HG02678 (cell line): ENCODE measurements at regions not wholly inside any gene's neighbourhood (a gene's known extent, or its start where the extent isn't known, plus 50 kb on each side); places are given as distances from the start of the nearest gene placed in this dataset.
A peak's percentile ranks its signal among the peaks of the same experiment; 100 is the strongest.
"Not testable (repeated sequence)": the region's sequence is repeated elsewhere in the genome, so short reads cannot be mapped to it uniquely, and the experiment has no call there.

Experiments used
- ATAC-seq: cut with Tn5 transposase; IDR thresholded peaks from one replicate; pipeline ENCODE4 v1.9.1; 2021; ENCODE audit warnings: mild to moderate bottlenecking, moderate library complexity; ENCODE audit not compliant: unreplicated experiment

DNA sequence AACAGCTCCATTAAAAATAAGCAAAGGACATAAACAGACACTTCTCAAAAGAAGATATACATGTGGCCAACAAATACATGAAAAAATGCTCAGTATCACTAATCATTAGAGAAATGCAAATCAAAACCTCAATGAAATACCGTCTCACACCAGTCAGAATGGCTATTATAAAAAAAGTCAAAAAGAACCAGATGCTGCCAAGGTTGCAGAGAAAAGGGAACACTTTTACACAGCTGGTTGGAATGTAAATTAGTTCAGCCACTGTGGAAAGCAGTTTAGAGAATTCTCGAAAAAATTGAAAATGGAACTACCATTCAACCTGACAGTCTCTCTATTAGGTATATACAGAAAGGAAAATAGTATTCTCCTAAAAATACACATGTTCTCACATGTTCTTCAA, 102.4 kb upstream of the FIBIN start:
- ATAC-seq: no peak

DNA sequence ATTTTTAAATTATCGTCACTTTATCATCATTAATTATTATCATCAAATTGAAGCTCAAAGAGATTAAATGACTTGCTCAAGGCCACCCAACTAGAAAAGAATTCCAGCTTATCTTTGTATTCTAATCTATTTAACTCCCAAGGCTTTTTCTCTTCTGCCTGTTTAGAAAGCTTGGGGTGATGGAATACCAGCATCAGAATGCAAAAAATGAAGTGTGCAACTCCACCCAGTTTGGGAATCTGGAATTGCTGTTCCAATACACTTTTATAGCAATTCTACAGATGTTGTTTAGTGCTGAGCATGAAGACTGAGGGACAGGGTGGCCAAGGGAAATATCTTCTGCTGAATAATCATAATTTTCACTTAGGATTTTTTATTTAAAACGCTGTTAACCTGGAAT, 97.2 kb upstream of the FIBIN start:
- ATAC-seq: no peak

DNA sequence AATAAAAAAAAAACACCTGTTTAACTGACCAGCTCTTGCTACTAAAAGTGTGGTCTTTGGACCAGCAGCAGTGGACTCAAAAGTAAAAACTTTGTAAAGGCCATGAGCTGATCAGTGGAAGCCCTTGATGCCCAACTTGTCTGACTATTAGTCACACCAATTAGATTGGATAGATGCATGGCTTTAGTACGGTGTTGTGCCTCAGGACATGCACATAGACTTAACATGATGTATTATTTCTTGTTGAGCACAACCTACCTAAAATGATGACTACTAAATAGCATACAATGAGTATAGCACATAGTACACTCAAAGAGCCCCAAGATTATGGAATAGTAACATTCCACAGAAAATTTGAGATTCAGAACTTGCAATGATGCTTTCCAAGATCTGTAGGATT, 95.1 kb upstream of the FIBIN start:
- no peak for ATAC-seq

DNA sequence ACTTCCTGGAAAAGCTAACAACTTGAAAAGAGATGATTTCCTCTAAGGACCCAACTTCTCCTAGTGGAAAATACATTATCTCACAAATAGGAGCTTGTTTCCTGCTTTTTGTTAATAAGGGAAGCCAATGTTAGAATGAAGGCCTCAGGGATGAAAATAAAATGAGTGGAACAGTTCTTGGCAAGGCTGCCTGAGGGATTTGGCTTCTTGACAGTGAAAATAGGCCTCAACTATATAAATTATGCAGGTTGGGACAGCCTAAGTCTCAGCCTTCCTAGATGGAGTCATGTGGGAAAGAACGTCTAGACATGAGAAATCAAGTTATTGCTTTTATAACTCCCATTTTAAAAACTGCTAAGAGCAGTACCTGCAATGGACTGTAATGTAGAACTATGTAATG, 92.8 kb upstream of the FIBIN start:
- no peak for ATAC-seq

DNA sequence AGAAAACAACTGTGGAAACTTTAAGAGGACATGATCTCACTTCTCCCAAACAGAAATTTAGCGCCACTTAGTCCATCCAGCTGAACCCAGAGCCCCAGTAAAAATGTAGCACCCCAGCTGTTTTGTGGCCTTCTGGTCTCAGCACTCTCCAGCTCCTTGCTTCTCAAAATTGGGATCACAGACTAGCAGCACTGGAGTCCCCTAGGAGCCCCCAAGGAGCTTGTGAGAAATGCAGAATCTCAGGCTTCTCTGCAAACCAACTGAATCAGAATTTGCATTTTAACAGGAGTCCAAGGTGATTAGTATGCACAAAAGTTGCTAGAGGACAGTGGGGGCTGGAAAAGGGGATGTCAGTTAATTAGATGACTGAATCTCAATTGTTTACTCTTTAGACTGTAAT, 89.8 kb upstream of the FIBIN start:
- no peak for ATAC-seq

DNA sequence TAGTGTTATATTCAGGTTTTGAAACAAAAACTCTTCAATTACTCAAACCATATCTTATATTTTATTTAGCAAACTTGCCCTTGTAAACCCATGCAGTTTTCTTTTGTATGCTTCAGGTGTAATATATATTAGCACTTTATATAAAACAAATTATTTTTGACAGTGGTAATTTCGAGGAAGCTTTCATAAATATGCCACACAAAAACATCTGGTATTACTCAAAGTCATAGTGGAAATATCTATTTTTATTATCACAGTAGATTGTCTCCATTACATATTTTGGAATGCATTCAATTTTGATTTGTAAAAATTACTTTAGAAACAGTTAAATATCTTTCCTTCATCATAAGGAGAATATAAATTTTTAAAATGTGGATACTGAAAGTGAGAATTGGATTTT, 89.1 kb upstream of the FIBIN start:
- ATAC-seq: no peak

DNA sequence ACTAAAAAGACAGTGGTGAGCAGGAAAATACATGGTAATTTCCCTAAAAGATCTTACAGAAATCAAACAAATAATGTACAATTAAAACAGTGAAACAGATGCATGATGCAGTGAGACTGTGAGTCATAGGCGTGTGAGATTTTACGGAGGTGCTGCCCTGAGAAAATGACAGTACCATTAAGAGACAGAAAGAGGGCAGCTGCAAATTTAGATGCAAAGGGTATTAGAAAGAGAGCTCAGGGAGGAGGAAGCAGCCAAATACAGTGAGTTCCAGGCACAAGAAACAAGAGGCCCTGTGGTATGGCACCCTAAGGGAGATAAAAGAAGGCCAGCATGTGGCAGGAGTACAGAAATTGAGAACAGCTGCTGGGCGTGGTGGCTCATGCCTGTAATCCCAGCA, 88.5 kb upstream of the FIBIN start:
- ATAC-seq: no peak

DNA sequence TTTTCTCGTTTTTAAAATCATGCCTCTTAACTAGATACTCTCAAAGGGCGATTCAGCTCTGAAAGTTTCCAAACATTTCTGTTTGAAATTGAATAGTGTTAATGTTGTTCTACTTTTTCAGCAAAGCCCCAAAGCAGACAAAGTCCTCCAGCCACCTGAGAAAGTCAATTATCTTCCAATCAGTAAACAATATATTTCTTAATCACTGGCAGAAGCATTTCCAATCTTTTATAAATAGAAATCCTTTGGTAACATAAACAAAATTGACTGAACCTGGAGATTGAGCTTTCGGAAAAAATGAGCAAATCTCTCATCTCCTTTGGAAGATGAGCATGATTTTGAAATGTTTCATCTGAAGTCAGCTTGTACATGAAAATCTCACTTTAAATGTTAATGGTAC, 84.4 kb upstream of the FIBIN start:
- no peak for ATAC-seq

DNA sequence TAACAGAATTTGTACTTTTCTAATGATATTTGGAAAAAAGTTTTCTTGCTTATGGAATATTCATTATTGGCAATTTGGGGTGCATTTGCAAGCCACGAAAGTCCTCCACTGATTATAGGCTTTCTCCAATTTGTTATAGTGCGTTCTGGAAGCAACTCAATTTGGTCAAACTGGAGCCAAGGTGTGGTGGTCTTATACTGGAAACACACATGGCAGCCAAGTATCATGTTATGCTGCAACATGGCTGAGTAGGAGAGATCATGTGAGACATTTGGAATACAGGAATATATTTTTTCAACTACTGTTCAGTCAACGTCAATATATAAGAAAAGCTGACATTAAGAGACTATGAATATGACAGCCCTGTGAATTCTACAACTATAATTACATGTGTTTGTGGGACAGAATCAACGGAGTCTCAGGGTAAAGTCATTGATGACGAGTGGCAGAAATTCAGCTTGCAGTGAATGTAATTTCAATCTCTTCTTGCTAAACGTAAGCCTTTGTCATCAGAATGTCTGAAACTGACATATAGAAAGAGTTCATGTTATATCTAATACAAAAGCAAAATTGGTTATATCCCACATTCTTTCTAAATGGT, 83.8 kb upstream of the FIBIN start:
- no peak for ATAC-seq

DNA sequence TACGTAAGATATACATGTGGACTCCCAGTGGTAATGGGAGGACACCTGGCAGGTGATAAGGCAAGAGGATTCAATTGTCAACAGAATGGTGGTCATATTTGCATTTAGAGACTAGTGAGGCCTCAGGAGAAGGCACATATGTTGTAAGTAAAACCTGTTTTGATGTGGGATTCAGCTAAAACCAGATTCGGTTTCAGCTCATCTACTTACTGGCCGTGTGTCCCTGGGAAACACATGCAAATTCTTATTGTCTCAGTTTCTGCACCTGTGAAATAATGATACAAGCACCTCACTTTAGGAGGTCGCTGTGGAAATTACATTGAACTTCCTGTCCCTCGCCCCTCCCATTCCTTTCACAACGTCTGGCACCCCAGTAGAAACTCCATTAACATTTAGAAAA, 78.9 kb upstream of the FIBIN start:
- ATAC-seq: peak; percentile 87

DNA sequence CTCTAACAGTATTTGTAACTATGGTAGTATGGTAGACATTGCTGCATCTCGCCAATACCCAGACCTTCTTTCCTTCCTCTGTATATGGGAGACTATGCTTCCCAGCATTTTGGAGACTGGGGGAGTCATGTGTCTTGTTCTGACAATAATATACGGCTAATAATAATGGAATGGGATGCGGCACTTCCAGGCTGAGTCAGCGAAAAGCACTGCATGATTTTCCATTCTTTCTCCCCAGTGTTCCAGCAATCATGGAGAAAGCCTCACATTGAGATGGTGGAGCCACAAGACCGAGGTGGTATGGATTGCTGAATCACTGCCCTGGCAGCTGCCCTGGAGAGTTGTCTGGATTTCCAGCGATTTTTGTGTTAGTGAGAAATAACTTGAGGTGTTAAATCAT, 77.1 kb upstream of the FIBIN start:
- no peak for ATAC-seq

DNA sequence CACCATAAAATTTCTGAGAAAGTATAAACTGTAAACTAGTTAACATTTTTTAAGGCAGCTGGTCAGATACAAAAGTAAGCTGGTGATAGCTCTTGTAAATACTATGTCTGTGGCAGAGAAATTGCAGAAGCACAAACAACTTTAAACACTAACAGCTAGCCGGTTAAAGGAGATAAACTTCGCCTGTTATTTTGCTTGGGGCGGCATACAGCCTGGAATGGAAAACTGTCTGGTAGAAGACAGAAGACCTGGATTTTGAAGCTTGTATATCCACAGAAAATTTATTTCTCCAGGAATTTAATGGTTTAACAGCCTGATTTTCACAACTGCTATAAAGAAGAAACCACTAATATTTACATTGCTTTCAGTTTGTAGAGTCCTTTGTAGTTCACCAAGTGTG, 65.3 kb upstream of the FIBIN start:
- no peak for ATAC-seq

DNA sequence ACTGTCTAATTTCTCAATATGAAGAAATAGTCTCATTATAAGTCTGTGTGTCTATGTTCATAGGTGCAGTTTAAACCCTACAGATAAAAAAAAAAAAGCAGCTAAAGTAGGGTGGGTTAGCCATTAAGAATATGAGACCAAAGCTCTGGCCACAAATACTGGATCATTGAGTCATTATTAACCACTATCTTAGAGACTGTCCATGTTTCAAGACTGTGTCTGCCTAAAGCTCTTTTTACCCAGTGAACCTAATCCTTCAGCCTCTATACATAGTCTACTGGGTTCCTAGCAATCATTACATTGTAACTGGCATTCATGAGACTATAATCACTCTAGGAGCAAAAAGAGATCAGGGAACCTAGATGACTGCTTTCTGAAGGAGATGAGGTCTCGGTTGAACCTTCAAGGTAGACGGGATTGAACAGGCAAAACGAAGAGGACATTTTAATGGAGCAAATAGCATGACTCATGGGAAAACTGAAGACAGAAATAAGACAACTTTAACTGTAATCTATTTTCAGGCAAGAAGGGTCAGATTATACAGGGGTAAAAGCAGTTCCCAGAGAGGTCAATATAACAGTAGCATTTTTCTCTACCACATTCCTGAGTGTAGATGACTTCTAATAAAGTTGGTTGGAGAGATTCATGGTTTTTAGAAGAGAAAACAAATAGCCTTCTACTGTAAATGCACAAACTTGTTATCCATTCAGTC, 64.0 kb upstream of the FIBIN start:
- ATAC-seq: no peak

DNA sequence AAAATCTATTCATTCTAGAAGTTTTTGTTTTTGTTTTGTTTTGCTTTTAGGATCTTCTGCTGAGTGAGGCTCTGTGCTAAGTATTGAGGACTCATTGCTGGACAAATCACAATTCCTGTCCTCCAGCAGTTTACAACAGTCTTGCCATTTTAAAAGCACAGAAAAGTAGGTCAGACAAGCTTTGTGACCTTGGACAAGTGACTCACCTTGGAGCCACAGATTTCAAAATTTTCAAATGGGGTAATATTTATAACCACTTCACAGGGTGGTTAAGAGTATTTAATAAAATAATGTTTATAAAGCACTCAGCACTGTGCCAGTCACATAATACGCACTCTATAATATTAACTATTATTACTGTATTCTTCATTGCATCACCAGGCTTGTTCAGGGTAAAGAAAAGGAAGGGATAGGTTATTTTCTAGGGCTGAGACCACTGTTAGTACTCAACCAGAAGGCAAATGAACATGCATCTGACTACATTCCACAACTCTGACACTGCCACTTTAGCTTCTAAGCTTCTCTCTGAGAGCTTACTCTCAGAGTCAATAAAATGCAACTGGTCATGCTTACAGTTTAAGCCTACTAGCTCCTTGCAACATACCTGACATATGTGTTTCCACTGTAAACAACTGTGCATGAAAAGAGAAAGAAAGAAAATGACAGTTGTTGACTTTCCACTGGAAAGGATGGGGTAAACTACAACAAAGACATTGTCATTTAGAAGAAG, 63.2 kb upstream of the FIBIN start:
- ATAC-seq: no peak

DNA sequence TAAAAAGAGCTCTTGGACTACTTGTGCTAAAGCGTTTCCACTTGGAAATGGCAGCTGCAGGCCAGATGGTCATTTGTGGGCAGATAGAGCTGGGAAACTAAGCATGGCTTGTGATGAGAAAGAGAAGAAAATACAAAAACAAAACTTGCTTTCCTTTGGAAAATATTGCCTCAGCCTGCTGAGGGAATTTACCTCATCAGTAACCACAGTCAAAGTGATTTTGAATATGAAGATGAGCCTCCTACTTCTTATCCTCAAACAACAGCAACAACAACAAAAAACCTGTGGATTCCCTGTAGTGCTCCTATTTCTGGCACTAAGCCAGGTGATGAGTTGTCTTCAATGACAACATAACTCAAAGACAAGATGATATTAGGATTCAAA, 62.7 kb upstream of the FIBIN start:
- ATAC-seq: no peak

DNA sequence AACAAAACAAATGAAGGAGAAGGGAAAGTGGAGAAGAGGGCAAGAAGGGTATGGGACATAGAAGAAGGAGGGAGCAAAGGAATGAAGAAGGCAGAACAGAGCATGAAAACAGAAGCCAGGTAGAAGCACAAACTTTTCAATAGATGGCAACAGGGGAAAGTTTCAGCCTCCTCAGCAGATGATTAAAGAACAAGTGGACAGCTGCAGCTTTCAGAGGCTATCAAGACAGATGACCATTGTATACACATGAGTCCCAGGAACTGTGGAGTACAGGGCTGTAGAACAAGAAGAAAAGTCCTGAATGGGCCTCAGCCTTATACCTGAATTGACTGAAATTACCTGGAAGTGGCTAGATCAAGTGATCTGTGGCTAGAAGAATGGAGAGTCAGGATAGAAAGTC, 62.0 kb upstream of the FIBIN start:
- ATAC-seq: no peak

DNA sequence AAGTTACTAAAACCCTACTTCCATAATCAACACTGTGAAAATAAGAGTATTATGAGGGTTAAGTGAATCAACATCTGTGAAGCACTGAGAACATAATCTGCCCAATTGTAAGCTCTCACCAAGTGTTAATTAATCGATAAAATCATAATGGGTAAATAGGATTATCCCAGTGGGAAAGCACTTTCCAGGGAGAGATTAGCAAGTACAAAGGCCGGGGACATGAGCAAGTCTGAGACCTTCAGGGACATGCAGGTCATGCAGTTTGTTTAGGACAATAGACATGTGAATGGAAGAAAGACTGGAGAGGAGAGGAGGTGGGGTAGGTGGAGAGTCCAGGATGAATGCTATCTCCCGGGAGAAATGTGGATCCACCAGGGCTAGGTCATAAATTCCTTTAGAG, 57.8 kb upstream of the FIBIN start:
- ATAC-seq: no peak

DNA sequence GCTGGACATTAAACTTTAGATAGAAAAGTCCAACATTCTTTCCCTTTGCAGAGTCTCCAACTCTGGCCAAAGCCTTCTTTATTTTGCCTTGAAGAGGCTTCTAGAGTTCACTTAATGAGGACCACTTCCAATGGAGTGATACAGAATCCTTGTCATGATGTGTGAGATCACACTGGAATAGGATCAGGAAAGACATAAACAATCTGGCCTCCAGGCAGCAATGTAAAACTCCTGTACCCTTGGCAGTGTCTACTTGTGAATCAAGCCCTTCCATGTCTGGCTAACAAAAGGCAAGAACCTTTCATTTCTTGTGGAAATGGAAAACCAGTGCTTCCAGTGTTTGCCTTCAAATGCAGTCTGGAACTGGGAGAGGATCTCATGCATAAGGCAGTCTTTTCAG, 56.5 kb upstream of the FIBIN start:
- no peak for ATAC-seq

DNA sequence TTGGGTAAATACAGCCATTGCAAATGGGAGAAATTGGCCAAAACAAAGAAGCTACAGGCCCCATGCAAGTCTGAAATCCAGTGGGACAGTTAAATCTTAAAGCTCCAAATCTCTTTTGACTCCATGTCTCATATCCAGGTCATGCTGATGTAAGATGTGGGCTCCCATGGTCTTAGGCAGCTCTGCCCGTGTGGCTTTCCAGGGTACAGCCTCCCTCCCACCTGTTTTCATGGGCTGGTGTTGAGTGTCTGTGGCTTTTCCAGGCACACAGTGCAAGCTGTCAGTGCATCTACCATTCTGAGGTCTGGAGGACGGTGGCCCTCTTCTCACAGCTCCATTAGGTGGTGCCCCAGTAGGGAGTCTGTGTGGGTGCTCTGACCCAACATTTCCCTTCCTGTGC, 53.4 kb upstream of the FIBIN start:
- ATAC-seq: not testable (repeated sequence)

DNA sequence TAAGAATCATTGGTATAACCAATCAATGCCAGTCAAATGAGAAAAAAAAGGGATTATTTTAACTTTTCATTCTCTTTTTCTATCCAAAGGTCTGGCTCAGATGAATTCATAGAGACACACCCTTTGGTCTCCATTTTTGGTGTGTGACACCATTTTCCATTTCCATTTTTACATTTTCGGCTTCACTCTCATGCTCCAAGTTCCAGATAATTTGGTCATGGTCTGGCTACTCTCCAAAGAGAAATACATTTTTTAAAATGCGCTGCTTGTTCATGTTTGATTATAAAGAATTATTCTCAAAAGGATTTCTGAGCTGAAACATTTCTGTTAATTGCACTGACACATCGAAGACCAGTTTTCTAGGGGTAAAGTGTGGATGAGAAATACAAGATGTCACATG, 51.6 kb upstream of the FIBIN start:
- ATAC-seq: no peak

DNA sequence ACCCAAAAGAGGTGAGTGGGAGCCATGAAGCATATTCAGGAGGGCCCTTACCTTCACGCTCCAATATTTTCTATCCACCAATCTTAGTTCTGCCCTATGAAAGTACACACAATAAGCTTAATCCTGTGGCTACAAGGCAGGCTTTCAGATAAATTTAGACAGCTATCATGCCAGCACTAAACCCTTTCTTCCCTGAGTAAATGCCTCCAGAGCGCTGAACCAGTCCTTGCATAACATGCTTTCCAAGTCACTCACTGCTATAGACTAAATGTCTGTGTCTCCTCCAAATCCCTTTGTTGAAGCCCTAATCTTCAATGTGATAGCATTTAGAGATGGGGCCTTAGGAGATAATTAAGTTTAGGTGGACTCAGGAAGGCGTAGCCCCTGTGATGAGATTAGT, 50.3 kb upstream of the FIBIN start:
- ATAC-seq: no peak
